ENCODE measurements at regions not wholly inside any gene's neighbourhood (a gene's known extent, or its start where the extent isn't known, plus 50 kb on each side); places are given as distances from the start of the nearest gene placed in this dataset.

DNA sequence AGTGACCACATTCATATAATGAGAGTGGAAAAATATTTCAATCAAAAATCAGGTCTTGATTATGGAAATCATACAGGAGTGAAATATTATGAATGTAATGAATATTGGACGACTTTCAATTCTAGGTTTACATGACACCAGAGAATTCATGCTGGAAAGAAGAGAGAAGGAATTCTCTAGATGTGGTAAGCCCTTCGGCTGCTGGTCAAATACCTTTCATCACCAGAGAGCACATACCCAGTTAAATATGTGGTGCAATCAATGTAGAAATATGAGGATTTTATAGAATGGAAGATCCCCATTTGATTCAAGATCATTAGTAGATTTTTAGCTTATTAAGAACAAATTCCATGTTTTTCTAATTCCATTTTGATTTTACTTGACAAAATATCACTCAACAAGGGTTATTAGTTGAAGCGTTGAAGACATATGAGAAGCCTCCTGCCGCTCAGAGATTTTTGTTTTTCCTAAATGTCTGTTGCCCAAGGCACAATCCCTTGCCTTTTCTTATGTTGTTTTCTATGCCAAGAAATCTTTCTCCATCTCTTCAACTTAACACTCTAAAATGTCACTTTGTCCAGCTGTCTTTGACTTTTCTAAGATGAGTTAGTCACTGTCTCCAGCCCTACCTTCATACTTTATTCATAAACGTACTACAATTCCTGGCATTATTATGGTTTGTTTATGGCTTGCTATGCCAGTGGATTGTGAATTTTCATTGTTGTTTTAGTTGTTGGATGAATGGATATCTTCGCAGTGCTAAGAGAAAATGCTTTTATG lies 72.8 kb upstream of the ZDHHC17 start:
- no peak for TF ChIP-seq POLR2A (IDR thresholded peaks at IDR 0.05; ENCODE audit: extremely low read depth, insufficient read length)
- TF ChIP-seq, protein P1, sequence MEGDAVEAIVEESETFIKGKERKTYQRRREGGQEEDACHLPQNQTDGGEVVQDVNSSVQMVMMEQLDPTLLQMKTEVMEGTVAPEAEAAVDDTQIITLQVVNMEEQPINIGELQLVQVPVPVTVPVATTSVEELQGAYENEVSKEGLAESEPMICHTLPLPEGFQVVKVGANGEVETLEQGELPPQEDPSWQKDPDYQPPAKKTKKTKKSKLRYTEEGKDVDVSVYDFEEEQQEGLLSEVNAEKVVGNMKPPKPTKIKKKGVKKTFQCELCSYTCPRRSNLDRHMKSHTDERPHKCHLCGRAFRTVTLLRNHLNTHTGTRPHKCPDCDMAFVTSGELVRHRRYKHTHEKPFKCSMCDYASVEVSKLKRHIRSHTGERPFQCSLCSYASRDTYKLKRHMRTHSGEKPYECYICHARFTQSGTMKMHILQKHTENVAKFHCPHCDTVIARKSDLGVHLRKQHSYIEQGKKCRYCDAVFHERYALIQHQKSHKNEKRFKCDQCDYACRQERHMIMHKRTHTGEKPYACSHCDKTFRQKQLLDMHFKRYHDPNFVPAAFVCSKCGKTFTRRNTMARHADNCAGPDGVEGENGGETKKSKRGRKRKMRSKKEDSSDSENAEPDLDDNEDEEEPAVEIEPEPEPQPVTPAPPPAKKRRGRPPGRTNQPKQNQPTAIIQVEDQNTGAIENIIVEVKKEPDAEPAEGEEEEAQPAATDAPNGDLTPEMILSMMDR (IDR thresholded peaks at IDR 0.05; ENCODE audit: low read depth, low read length): no peak
- TF ChIP-seq MYC (IDR thresholded peaks at IDR 0.05; ENCODE audit: low read depth, low read length): no peak
- TF ChIP-seq, protein P2, sequence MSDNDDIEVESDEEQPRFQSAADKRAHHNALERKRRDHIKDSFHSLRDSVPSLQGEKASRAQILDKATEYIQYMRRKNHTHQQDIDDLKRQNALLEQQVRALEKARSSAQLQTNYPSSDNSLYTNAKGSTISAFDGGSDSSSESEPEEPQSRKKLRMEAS (IDR thresholded peaks at IDR 0.05; ENCODE audit: low read depth, low read length): no peak
- DNase-seq (ENCODE audit: low read depth): no peak
- H3K4me3 ChIP-seq (ENCODE audit: low read depth, low read length): no peak overlapping the region

DNA sequence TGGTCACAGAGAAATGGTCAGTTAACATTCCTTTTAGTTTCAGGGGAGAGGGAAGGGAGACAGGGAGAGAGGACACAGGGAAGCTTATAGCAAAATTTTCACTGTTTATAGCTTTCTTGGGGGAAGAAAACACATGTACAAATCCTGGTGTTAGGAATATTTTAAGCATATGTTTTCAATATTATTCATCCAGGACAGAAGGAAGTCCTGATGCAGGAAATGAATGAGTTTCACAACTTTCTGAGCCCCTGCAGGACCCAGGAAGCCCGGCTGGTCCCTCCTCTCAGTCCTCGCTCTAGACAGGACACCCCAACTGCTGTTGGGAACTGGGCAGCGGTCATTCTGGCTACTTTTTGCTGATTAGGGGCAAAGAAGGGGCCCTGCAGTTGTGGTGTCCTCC lies 71.1 kb upstream of the ZDHHC17 start:
- TF ChIP-seq, protein P2 (IDR thresholded peaks at IDR 0.05; ENCODE audit: low read depth, low read length): no peak
- TF ChIP-seq, protein P1 (IDR thresholded peaks at IDR 0.05; ENCODE audit: low read depth, low read length): no peak
- TF ChIP-seq POLR2A (IDR thresholded peaks at IDR 0.05; ENCODE audit: extremely low read depth, insufficient read length) (no peak), MYC (IDR thresholded peaks at IDR 0.05; ENCODE audit: low read depth, low read length) (no peak)
- no peak for DNase-seq (ENCODE audit: low read depth)
- H3K4me3 ChIP-seq (ENCODE audit: low read depth, low read length): no peak overlapping the region

DNA sequence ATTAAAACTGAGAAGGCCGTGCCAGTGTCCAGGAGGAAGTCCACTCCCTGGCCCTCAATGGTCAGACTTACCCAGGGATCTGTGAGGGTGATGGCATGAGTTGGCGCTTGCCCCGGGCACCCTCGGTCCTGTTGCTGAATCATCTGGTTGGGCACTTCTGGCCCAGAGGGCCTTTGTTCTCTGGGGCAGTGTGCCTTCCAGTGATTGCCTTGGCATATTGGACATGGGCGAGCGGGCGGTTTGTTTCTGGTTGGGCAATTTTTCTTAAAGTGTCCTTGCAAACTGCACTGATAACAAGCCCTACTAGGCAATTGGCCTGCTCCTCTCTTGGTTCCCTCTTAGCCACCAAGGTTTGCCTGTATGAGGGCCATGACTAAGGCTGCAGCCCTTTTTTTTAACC lies 69.5 kb upstream of the ZDHHC17 start:
- H3K4me3 ChIP-seq (ENCODE audit: low read depth, low read length): no peak overlapping the region
- DNase-seq (ENCODE audit: low read depth): no peak
- TF ChIP-seq POLR2A (IDR thresholded peaks at IDR 0.05; ENCODE audit: extremely low read depth, insufficient read length) (no peak), MYC (IDR thresholded peaks at IDR 0.05; ENCODE audit: low read depth, low read length) (no peak)
- TF ChIP-seq, protein P2 (IDR thresholded peaks at IDR 0.05; ENCODE audit: low read depth, low read length): no peak
- TF ChIP-seq, protein P1 (IDR thresholded peaks at IDR 0.05; ENCODE audit: low read depth, low read length): no peak

DNA sequence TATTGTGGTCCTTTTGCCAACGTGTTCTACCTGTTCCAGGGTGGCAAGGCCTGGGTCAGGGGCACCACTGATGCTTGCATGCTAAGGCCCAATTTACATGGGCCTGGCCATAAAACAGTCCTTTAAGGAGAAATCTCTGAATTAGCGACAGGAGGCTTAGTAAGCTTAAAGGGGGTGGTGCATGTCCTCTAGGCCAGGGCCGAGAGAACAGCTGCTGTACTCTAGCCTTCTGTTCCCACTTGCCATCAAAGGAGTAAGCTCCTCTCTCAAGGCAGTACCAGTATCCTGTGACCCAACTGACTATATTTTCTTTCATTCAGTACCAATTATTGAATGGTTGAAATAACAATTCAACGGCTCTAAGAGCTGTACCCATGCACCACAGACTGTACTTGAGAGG lies 67.7 kb upstream of the ZDHHC17 start:
- no peak for DNase-seq (ENCODE audit: low read depth)
- TF ChIP-seq, protein P1 (IDR thresholded peaks at IDR 0.05; ENCODE audit: low read depth, low read length): no peak
- no peak for TF ChIP-seq MYC (IDR thresholded peaks at IDR 0.05; ENCODE audit: low read depth, low read length)
- TF ChIP-seq, protein P2 (IDR thresholded peaks at IDR 0.05; ENCODE audit: low read depth, low read length): no peak
- TF ChIP-seq POLR2A (IDR thresholded peaks at IDR 0.05; ENCODE audit: extremely low read depth, insufficient read length): no peak
- no peak overlapping the region for H3K4me3 ChIP-seq (ENCODE audit: low read depth, low read length)

DNA sequence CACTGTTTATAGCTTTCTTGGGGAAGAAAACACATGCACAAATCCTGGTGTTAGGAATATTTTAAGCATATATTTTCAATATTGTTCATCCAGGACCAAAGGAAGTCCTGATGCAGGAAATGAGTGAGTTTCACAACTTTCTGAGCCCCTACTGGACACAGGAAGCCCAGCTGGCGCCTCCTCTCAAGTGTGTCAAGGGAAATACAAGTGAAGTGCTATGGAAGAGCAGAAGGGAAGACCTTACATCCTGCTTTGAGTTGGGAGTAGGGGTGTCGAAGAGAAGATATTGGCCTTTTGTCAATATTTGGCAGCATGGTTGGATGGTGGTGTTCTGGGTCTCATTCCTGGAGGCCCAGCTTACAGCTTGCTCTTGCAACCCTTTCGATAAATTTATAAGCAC lies 66.1 kb upstream of the ZDHHC17 start:
- no peak for TF ChIP-seq MYC (IDR thresholded peaks at IDR 0.05; ENCODE audit: low read depth, low read length)
- TF ChIP-seq, protein P1 (IDR thresholded peaks at IDR 0.05; ENCODE audit: low read depth, low read length): no peak
- TF ChIP-seq, protein P2 (IDR thresholded peaks at IDR 0.05; ENCODE audit: low read depth, low read length): no peak
- TF ChIP-seq POLR2A (IDR thresholded peaks at IDR 0.05; ENCODE audit: extremely low read depth, insufficient read length): no peak
- H3K4me3 ChIP-seq (ENCODE audit: low read depth, low read length): no peak overlapping the region
- peak; percentile 37 for DNase-seq (ENCODE audit: low read depth)
